SH-SY5Y (cell line): ENCODE measurements at regions not wholly inside any gene's neighbourhood (a gene's known extent, or its start where the extent isn't known, plus 50 kb on each side); places are given as distances from the start of the nearest gene placed in this dataset.

Experiments
- GATA2 ChIP-seq: IDR thresholded peaks from 2 replicates; pipeline ENCODE4 v1.6.1; 2011; ENCODE audit warnings: mild to moderate bottlenecking, low read depth, low read length
- GATA3 ChIP-seq: IDR thresholded peaks from 2 replicates; pipeline ENCODE4 v1.6.1; 2011; ENCODE audit warnings: low read depth, mild to moderate bottlenecking, low read length, moderate library complexity

GRCh38 chr3:17905996-17906395 lies 163.6 kb upstream of the TBC1D5 start:
- TF ChIP-seq GATA2 (no peak), GATA3 (no peak)
